ENCODE measurements at regions not wholly inside any gene's neighbourhood (a gene's known extent, or its start where the extent isn't known, plus 50 kb on each side); places are given as distances from the start of the nearest gene placed in this dataset.

DNA sequence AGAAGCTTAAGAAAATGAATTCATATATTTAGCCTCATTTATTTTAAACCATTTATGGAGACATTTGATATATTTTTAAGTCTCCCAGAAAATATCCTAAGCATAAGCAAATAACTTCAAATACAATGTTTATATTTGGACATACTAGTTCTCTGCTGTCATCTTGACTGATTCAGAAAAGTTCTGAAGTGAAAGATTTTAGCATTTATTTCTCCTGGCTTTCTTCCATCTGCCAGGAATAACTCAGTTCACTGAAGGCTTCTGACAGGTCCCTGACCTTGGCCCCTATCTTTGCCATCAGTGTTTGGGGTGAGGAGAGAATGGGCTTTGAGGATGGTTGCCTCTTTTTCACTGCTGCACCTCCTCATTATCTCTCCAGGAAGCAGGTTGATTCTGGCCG is 115.7 kb downstream of the SLIT2 start:
- TF ChIP-seq, protein P1, sequence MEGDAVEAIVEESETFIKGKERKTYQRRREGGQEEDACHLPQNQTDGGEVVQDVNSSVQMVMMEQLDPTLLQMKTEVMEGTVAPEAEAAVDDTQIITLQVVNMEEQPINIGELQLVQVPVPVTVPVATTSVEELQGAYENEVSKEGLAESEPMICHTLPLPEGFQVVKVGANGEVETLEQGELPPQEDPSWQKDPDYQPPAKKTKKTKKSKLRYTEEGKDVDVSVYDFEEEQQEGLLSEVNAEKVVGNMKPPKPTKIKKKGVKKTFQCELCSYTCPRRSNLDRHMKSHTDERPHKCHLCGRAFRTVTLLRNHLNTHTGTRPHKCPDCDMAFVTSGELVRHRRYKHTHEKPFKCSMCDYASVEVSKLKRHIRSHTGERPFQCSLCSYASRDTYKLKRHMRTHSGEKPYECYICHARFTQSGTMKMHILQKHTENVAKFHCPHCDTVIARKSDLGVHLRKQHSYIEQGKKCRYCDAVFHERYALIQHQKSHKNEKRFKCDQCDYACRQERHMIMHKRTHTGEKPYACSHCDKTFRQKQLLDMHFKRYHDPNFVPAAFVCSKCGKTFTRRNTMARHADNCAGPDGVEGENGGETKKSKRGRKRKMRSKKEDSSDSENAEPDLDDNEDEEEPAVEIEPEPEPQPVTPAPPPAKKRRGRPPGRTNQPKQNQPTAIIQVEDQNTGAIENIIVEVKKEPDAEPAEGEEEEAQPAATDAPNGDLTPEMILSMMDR (IDR thresholded peaks at IDR 0.05) = no peak
- H3K27ac Mint-ChIP-seq = no peak overlapping the region
- DNase-seq = no peak
- H3K4me3 Mint-ChIP-seq = no peak overlapping the region
- no peaks in the 10 kb centered on the region for H3K9me3 Mint-ChIP-seq
- H3K36me3 Mint-ChIP-seq (ENCODE audit: low read depth) = peaks cover 14% of the 10 kb centered on the region
- H3K27me3 Mint-ChIP-seq (ENCODE audit: low read depth, poor library complexity) = no peaks in the 10 kb centered on the region
- H3K4me1 Mint-ChIP-seq = peaks cover 14% of the 10 kb centered on the region

GRCh38 chr4:20368926-20369325 is 117.2 kb downstream of the SLIT2 start:
- TF ChIP-seq, protein P1 (IDR thresholded peaks at IDR 0.05) = no peak
- Mint-ChIP-seq H3K27ac (no peak overlapping the region), H3K36me3 (ENCODE audit: low read depth) (peaks cover 14% of the 10 kb centered on the region), H3K9me3 (no peaks in the 10 kb centered on the region), H3K4me1 (peaks cover 14% of the 10 kb centered on the region), H3K4me3 (no peak overlapping the region), H3K27me3 (ENCODE audit: low read depth, poor library complexity) (no peaks in the 10 kb centered on the region)
- no peak for DNase-seq

GRCh38 chr4:20370274-20370673 is 118.6 kb downstream of the SLIT2 start:
- no peak for DNase-seq
- Mint-ChIP-seq H3K4me3 (no peak overlapping the region), H3K4me1 (peaks cover 14% of the 10 kb centered on the region), H3K27me3 (ENCODE audit: low read depth, poor library complexity) (no peaks in the 10 kb centered on the region), H3K27ac (no peak overlapping the region), H3K36me3 (ENCODE audit: low read depth) (peaks cover 9% of the 10 kb centered on the region), H3K9me3 (no peaks in the 10 kb centered on the region)
- TF ChIP-seq, protein P1 (IDR thresholded peaks at IDR 0.05) = no peak

DNA sequence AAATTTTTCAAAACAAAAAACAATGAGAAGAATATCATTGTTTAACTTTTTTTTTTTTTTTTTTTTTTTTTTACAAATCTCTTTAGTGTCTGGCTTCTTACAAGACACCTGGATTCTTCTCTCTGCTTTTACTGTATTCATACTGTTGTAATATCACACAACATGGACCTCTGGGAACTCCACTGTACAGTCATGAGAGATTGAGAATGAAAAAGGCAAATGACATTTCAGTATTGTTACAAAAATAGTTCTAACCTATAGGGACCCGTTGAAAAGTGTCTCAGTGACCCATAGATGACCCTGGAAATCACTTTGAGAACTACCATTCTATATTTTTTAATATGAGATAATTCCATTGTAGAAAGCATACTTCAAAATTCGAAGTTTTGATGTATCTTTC is 124.4 kb downstream of the SLIT2 start:
- TF ChIP-seq, protein P1 (IDR thresholded peaks at IDR 0.05) = no peak
- H3K27me3 Mint-ChIP-seq (ENCODE audit: low read depth, poor library complexity) = no peaks in the 10 kb centered on the region
- H3K9me3 Mint-ChIP-seq = no peaks in the 10 kb centered on the region
- peaks cover 4% of the 10 kb centered on the region for H3K36me3 Mint-ChIP-seq (ENCODE audit: low read depth)
- H3K4me3 Mint-ChIP-seq = no peak overlapping the region
- no peak for DNase-seq
- H3K27ac Mint-ChIP-seq = no peak overlapping the region
- peaks cover 7% of the 10 kb centered on the region for H3K4me1 Mint-ChIP-seq

DNA sequence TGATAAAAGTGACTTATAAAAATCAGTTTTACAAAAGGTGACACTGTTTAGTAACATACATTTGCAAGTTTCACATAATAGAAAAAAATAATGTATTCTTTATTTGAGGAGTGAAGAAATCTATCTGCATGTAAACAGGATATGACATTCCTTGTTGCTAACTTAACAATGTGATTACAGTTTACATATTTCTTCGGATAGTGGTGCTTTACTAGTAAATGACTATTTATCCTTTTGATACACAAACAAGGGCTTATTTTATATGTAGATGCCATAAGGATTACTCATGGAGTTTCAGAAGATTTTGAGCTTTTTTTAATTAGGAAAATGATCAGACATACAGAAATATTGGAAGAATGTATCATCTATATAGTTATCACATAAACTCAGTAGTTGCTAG is 126.5 kb downstream of the SLIT2 start:
- Mint-ChIP-seq H3K4me3 (no peak overlapping the region), H3K9me3 (no peaks in the 10 kb centered on the region), H3K27ac (no peak overlapping the region), H3K27me3 (ENCODE audit: low read depth, poor library complexity) (no peaks in the 10 kb centered on the region), H3K36me3 (ENCODE audit: low read depth) (peaks cover 4% of the 10 kb centered on the region), H3K4me1 (peaks cover 7% of the 10 kb centered on the region)
- TF ChIP-seq, protein P1 (IDR thresholded peaks at IDR 0.05) = no peak
- DNase-seq = no peak

GRCh38 chr4:20381005-20381404 is 129.3 kb downstream of the SLIT2 start:
- Mint-ChIP-seq H3K4me1 (peaks cover 7% of the 10 kb centered on the region), H3K36me3 (ENCODE audit: low read depth) (peaks cover 4% of the 10 kb centered on the region), H3K27me3 (ENCODE audit: low read depth, poor library complexity) (no peaks in the 10 kb centered on the region), H3K9me3 (no peaks in the 10 kb centered on the region), H3K4me3 (no peak overlapping the region), H3K27ac (no peak overlapping the region)
- DNase-seq = no peak
- TF ChIP-seq, protein P1 (IDR thresholded peaks at IDR 0.05) = no peak
